Neural progenitor cell (in vitro differentiated cells): ENCODE measurements at regions not wholly inside any gene's neighbourhood (a gene's known extent, or its start where the extent isn't known, plus 50 kb on each side); places are given as distances from the start of the nearest gene placed in this dataset.

Source experiments
- EZH2 ChIP-seq: fragments of 200-600 bp; sonication (generic); IDR thresholded peaks from 2 replicates; pipeline ENCODE4 v1.6.1; 2017; ENCODE audit warnings: antibody characterized with exemption, mild to moderate bottlenecking, moderate library complexity
- TF ChIP-seq, protein P1 (sequence below): fragments of 200-600 bp; sonication (generic); IDR thresholded peaks from 2 replicates; pipeline ENCODE4 v1.5.1; 2017; ENCODE audit warnings: antibody characterized with exemption, mild to moderate bottlenecking

DNA sequence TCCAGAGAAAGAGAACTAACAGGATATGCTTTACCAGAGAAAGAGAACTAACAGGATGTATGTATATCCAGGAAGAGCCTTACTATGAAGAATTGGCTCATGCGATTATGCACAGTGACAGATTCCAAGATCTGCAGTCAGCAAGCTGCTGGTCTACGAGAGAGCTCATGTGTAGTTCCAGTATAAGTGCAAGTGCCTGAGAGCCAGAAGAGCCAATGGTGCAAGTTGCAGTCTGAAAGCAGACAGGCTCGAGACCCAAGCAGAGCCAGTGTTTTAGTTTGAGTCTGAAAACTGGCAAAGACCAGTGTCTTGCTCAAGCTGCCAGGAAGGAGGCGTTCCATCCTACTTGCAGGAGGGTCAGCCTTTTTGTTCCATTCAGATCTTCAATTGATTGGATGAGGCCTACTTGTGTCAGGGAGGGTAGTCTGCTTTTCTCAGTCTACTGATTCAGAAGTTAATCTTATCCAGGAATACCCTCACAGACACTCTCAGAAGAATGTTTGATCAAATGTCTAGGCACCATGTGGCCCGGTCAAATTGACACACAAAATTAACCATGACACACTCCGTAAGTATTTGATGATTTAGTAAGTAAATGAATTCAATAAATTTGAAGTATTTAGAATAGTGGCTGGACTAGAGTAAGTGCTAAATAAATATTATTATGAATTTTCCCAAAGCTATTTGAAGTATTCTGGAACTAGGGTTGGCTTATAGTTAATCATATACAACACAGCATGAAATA, 372.1 kb upstream of the SGCD start:
- TF ChIP-seq, protein P1, sequence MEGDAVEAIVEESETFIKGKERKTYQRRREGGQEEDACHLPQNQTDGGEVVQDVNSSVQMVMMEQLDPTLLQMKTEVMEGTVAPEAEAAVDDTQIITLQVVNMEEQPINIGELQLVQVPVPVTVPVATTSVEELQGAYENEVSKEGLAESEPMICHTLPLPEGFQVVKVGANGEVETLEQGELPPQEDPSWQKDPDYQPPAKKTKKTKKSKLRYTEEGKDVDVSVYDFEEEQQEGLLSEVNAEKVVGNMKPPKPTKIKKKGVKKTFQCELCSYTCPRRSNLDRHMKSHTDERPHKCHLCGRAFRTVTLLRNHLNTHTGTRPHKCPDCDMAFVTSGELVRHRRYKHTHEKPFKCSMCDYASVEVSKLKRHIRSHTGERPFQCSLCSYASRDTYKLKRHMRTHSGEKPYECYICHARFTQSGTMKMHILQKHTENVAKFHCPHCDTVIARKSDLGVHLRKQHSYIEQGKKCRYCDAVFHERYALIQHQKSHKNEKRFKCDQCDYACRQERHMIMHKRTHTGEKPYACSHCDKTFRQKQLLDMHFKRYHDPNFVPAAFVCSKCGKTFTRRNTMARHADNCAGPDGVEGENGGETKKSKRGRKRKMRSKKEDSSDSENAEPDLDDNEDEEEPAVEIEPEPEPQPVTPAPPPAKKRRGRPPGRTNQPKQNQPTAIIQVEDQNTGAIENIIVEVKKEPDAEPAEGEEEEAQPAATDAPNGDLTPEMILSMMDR = no peak
- TF ChIP-seq EZH2 = no peak
